Uterus (tissue), 2 donors: ENCODE measurements at regions not wholly inside any gene's neighbourhood (a gene's known extent, or its start where the extent isn't known, plus 50 kb on each side); places are given as distances from the start of the nearest gene placed in this dataset.

ENCODE experiments used
- CTCF ChIP-seq, 4 experiments: fragments of 200-600 bp in 2 of 4; fragments of 450-650 bp in 2 of 4; sonication (generic) in 2 of 4; IDR thresholded peaks; one replicate each; pipeline ENCODE4 v1.5.1; 2016 to 2019; ENCODE audit warnings: antibody characterized with exemption in 4 of 4, mild to moderate bottlenecking in 2 of 4, moderate library complexity in 1 of 4
- POLR2A ChIP-seq, 2 donors: fragments of 450-650 bp; IDR thresholded peaks; one replicate each; pipeline ENCODE4 v1.6.1; 2016; ENCODE audit warnings: antibody characterized with exemption in 2 of 2, mild to moderate bottlenecking in 1 of 2, moderate library complexity in 1 of 2

DNA sequence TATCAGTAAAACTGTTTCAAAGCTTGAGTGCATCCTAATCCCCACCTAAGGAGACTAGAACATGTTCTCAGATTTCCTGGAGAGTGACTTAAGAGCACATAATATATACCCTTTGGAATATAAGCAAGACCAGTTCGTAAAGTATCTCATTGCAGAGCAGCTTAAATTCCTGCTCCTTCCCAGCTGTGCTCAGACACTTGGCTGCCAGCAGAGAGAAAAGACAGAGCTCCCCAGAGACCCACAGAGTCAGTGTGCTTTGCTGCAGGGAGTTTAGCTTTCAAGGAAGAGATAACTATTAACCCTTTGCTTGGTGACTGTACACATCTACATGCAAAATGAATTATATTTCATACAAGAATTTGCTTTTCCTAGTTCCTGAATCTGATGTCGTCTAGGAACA is 338.1 kb upstream of the ARHGEF26 start:
- TF ChIP-seq CTCF (IDR thresholded peaks at IDR 0.05) (no peak), POLR2A (IDR thresholded peaks at IDR 0.05) (no peak)
